Mesenteric fat pad (tissue), 1 donor: ENCODE measurements at regions not wholly inside any gene's neighbourhood (a gene's known extent, or its start where the extent isn't known, plus 50 kb on each side); places are given as distances from the start of the nearest gene placed in this dataset.

Experiments used
- DNase-seq: peaks from one replicate; pipeline ENCODE4 v3.0.0-alpha.2; 2020; ENCODE audit warnings: low spot score
- donor health status: DM: yes; HTN: yes; CAD: no.

DNA sequence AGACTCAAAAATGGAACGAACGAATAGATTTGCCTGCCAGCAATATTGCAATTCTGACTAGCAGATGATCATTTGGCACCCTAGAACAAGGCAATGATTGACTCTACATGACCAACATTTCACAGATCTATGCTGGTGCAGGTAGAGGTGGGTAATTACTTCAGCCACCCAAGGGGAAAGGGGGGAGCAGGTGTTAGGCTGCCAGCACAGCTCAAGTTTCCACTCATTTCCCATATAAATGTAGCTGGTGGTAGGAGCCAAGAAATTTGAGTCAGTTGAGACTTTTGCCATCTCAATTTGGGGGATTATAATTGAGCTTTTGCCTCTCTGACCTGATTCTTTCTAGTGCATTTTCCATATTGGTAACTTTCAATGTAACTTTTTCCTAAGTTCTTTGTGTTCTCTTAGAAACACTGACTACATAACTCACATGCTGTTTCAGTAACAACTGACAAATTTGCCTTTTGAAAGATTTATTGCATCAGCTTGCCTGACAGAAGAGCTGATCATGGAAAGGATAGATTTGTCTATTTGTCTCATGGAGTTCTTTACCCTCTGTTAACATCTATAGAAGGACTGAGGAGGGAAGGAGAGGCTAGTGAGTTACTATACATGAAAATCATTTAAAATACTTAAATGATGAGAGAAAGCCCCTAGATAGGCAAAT is 902.5 kb downstream of the ZPLD1 start:
- no peak for DNase-seq

GRCh38 chr3:103341078-103341606 is 906.3 kb downstream of the ZPLD1 start:
- no peak for DNase-seq

GRCh38 chr3:103342205-103342731 is 907.5 kb downstream of the ZPLD1 start:
- DNase-seq, result no peak

DNA sequence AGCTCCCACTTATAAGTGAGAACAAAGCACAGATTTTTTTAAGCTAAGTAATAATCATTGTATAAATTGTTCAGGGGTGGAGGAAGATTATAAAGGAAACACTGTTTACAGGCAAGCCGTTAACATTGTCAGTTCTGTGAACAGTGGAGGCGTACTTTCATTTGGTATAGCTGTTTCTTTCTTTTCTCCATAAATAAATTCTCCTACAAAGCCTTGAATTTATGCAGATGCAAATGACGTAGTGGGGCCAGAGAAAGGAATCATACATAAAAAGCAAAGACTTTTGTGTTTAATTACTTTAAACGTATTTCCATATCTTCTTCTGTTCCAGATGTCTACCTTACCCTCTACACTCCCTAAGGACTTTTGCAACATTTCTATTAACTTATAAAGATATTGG is 914.9 kb downstream of the ZPLD1 start:
- no peak for DNase-seq

GRCh38 chr3:103365467-103365866 is 930.7 kb downstream of the ZPLD1 start:
- DNase-seq, result no peak

DNA sequence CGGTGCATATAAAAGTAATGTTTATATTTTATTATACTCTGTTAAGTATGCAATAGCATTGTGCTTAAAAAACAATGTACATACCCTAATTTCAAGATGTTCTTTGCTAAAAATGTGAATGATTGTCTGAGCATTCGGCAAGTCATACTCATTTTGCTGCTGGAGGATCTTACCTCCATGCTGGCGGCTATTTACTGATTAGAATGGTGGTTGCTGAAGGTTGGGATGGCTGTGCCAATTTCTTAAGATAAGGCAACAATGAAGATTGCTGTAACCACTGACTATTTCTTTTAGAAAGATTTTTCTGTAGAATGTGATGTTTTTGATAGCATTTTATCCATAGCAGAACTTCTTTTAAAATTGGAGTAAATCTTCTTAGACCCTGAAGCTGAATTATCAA is 932.7 kb downstream of the ZPLD1 start:
- DNase-seq, result no peak

DNA sequence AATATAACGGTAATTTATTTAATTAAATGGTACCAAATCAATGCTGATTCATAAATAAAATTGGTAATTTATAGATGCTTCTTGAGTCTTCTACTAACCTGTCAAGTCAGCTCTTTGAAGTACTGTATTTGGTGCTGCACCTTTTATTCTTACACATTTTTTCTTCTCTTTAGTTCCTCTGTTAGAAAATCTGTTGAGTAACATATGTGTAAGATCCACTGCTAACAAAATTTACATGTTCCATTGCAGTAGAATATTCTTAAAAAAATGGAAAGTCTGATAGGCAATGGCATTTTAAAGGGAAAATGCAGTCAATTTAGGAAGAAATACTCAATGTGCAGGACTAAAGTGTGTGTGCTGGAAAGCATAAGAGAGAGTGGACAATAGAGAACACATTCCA is 936.6 kb downstream of the ZPLD1 start:
- DNase-seq, result no peak

GRCh38 chr3:103372031-103372430 is 937.2 kb downstream of the ZPLD1 start:
- DNase-seq, result no peak

- DNase-seq, result no peak
These were observed 945.6 kb downstream of the ZPLD1 start for GRCh38 chr3:103380391-103380790.

- DNase-seq, result no peak
These were observed 946.7 kb downstream of the ZPLD1 start for GRCh38 chr3:103381296-103382079.

DNA sequence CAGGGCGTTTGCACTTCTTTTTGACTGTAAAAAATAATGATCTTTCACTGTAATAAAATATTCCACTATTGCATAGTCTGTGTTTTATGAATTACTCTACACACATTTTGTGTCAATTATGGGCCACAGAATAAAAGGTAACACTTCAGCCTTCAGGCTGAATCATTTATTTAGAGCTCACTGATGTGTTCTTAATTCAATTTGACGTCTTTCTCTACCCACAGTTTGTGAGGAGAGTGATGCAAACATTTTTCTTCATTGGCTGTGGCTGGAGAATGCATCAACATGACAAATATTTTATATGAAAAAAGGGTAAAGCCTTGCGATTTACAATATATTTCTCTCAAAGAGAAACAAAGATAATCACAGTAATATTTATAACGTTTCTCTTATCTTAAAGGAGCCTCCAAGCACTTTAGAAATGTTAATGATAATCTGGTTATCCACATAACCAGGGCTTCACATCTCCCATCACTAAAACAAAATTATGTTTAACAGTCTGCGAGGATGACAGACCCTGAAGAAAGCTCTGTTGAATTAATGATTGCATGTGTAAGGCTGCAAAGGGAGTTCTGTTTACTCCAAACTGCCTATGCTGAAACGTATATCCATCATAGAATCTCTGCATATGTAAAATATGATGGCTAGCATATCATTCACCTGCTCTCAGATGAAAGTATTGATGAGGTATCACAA is 951.3 kb downstream of the ZPLD1 start:
- no peak for DNase-seq

DNA sequence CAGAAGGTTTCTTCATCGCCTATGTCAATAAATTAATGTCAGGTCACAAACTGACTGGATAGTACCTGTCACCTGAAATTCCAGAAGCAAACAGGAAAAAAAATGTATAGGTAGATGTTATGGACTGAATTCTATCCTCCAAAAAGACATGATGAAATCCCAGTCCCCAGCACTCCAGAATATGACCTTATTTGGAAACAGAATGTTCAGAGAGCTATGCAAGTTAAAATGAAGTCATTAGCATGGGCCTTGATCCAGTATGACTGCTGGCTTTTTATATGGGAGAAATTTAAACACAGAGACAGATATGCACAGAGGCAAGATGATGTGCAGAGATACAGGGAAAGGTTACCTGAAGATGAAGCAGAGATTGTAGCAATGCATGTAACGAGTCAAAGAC is 953.4 kb downstream of the ZPLD1 start:
- no peak for DNase-seq

GRCh38 chr3:103389356-103389755 is 954.5 kb downstream of the ZPLD1 start:
- no peak for DNase-seq

GRCh38 chr3:103393395-103394186 is 958.8 kb downstream of the ZPLD1 start:
- DNase-seq, result no peak

DNA sequence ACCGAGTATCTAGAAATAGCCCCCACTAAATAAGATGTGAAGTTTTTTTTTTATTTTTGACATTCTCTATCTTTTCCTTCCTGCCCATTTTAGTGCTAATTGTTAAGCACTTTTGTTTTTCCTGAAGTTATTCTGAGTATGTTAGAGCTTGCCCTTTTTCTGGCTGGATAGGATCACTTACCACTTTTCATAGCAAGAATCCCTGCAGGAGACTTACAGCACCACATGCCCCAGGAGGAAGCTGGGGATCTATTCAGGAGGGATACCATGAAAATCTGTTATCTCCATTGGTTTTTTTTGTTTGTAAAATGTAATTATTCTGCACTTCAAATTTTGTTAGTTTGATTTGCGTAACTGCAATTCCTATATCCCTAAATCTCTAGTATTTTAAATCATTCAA is 968.4 kb downstream of the ZPLD1 start:
- DNase-seq, result no peak

- DNase-seq, result no peak
These were observed 971.6 kb downstream of the ZPLD1 start for GRCh38 chr3:103406320-103406850.

DNA sequence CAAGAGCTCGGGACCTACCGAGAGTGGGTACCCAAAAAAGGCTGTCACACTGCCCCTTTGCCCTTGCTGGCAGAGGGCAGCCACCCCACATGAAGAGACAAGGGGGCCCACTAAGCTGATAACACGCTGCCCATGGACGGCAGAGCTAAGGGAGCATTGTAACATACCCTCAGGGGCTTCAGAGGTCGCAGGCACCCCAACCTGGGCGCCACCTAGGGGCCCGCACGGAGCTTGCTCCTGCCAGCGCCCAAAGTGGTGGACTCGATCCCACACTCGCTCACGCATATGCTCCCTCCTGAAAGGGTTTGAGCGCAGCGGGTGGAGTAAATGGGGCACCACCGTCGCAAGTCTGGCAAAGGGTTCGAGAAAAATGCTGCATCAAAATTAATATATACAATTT is 975.4 kb downstream of the ZPLD1 start:
- no peak for DNase-seq

- no peak for DNase-seq
These were observed 986.6 kb downstream of the ZPLD1 start for GRCh38 chr3:103421460-103421859.

GRCh38 chr3:103437883-103438282 is 1003.1 kb downstream of the ZPLD1 start:
- DNase-seq, result no peak

GRCh38 chr3:103440539-103441203 is 1005.9 kb downstream of the ZPLD1 start:
- DNase-seq, result no peak
